ENCODE measurements at regions not wholly inside any gene's neighbourhood (a gene's known extent, or its start where the extent isn't known, plus 50 kb on each side); places are given as distances from the start of the nearest gene placed in this dataset.
"Not testable (repeated sequence)": the region's sequence is repeated elsewhere in the genome, so short reads cannot be mapped to it uniquely, and the experiment has no call there.

GRCh38 chr16:29126616-29127015 lies 141.8 kb downstream of the LAT start:
- DNase-seq, result no peak

GRCh38 chr16:29126057-29126494 lies 141.2 kb downstream of the LAT start:
- DNase-seq, result no peak

- DNase-seq, result no peak
Measured at GRCh38 chr16:29124828-29125227, 140.0 kb downstream of the LAT start.

- DNase-seq, result not testable (repeated sequence)
Measured at GRCh38 chr16:29124162-29124561, 139.3 kb downstream of the LAT start.

- not testable (repeated sequence) for DNase-seq
Measured at GRCh38 chr16:29120680-29121079, 135.8 kb downstream of the LAT start.

GRCh38 chr16:29118301-29118957 lies 133.6 kb downstream of the LAT start:
- DNase-seq, result peak; percentile 36

- DNase-seq, result no peak
Measured at GRCh38 chr16:29117631-29118030, 132.8 kb downstream of the LAT start.

- no peak for DNase-seq
Measured at GRCh38 chr16:29116980-29117379, 132.1 kb downstream of the LAT start.

GRCh38 chr16:29116207-29116606 lies 131.4 kb downstream of the LAT start:
- not testable (repeated sequence) for DNase-seq

GRCh38 chr16:29115802-29116141 lies 130.9 kb downstream of the LAT start:
- not testable (repeated sequence) for DNase-seq

- peak; percentile 58 for DNase-seq
Measured at GRCh38 chr16:29114989-29115801, 130.3 kb downstream of the LAT start.

- DNase-seq, result no peak
Measured at GRCh38 chr16:29114574-29114973, 129.7 kb downstream of the LAT start.

GRCh38 chr16:29113446-29113845 lies 128.6 kb downstream of the LAT start:
- DNase-seq, result not testable (repeated sequence)

GRCh38 chr16:29112755-29113347 lies 128.0 kb downstream of the LAT start:
- no peak for DNase-seq

GRCh38 chr16:29111901-29112680 lies 127.2 kb downstream of the LAT start:
- DNase-seq, result not testable (repeated sequence)

- DNase-seq, result no peak
Measured at GRCh38 chr16:29111421-29111820, 126.6 kb downstream of the LAT start.

GRCh38 chr16:29108625-29109169 lies 123.8 kb downstream of the LAT start:
- DNase-seq, result not testable (repeated sequence)

GRCh38 chr16:29107299-29107698 lies 122.4 kb downstream of the LAT start:
- DNase-seq, result no peak

GRCh38 chr16:29106259-29106908 lies 121.5 kb downstream of the LAT start:
- DNase-seq, result not testable (repeated sequence)

GRCh38 chr16:29104600-29104999 lies 119.7 kb downstream of the LAT start:
- not testable (repeated sequence) for DNase-seq

- not testable (repeated sequence) for DNase-seq
Measured at GRCh38 chr16:29097965-29098364, 113.1 kb downstream of the LAT start.
